Thoracic aorta (tissue), 2 donors: ENCODE measurements at regions not wholly inside any gene's neighbourhood (a gene's known extent, or its start where the extent isn't known, plus 50 kb on each side); places are given as distances from the start of the nearest gene placed in this dataset.

ENCODE experiments used
- ATAC-seq: fragments of 150-250 bp; one replicate; pipeline ENCODE4 v1.8.0; 2017; ENCODE audit warnings: low read depth; ENCODE audit not compliant: insufficient number of reproducible peaks, low FRiP score
- DNase-seq: peaks from one replicate; pipeline ENCODE4 v3.0.0-alpha.2; 2020; ENCODE audit warnings: low spot score
- H3K27ac ChIP-seq, 2 donors: fragments of 200-600 bp; sonication (generic); 1 replicate in 1 of 2; 2 replicates in 1 of 2; pipeline ENCODE4 v1.5.1; 2016; ENCODE audit warnings: mild to moderate bottlenecking in 2 of 2, moderate library complexity in 2 of 2
- H3K27me3 ChIP-seq: fragments of 200-600 bp; sonication (generic); replicated peaks from 2 replicates; pipeline ENCODE4 v1.6.0; 2016; ENCODE audit warnings: mild to moderate bottlenecking; ENCODE audit not compliant: insufficient read depth
- H3K36me3 ChIP-seq: fragments of 200-600 bp; sonication (generic); one replicate; pipeline ENCODE4 v1.5.1; 2016
- H3K4me1 ChIP-seq, 2 donors: fragments of 200-600 bp; sonication (generic); 1 replicate in 1 of 2; 2 replicates in 1 of 2; pipeline versions ENCODE4 v1.5.1 to v1.6.0; 2016; ENCODE audit warnings: low read depth in 2 of 2, mild to moderate bottlenecking in 1 of 2; ENCODE audit not compliant: control insufficient read depth in 1 of 2
- H3K4me3 ChIP-seq: fragments of 200-600 bp; sonication (generic); 2 replicates; pipeline ENCODE4 v1.5.1; 2016; ENCODE audit warnings: mild to moderate bottlenecking
- H3K9me3 ChIP-seq: fragments of 200-600 bp; sonication (generic); 2 replicates; pipeline ENCODE4 v1.5.1; 2016
- CTCF ChIP-seq: fragments of 200-600 bp; sonication (generic); IDR thresholded peaks from one replicate; pipeline ENCODE4 v1.5.1; 2019; ENCODE audit warnings: antibody characterized with exemption

- Histone ChIP-seq H3K9me3 (no peaks in the 10 kb centered on the region), H3K4me1 (no peaks in the 10 kb centered on the region), H3K27me3 (no peaks in the 10 kb centered on the region), H3K27ac (no peak overlapping the region), H3K36me3 (no peaks in the 10 kb centered on the region), H3K4me3 (no peak overlapping the region)
- no peak for DNase-seq
- peak; percentile 18 for ATAC-seq
- TF ChIP-seq CTCF, result no peak
These were observed 184.2 kb upstream of the STAC start for GRCh38 chr3:36196058-36196457.

GRCh38 chr3:36197151-36197550 is 183.2 kb upstream of the STAC start:
- Histone ChIP-seq H3K36me3 (no peaks in the 10 kb centered on the region), H3K27ac (no peak overlapping the region), H3K4me1 (no peaks in the 10 kb centered on the region), H3K9me3 (no peaks in the 10 kb centered on the region), H3K27me3 (no peaks in the 10 kb centered on the region), H3K4me3 (no peak overlapping the region)
- DNase-seq (no peak), ATAC-seq (no peak)
- no peak for TF ChIP-seq CTCF

GRCh38 chr3:36201546-36201945 is 178.8 kb upstream of the STAC start:
- no peak for TF ChIP-seq CTCF
- no peak for ATAC-seq
- no peak overlapping the region for H3K27ac ChIP-seq
- no peaks in the 10 kb centered on the region for H3K4me1 ChIP-seq
- H3K9me3 ChIP-seq, result no peaks in the 10 kb centered on the region
- H3K27me3 ChIP-seq, result no peaks in the 10 kb centered on the region
- DNase-seq, result no peak
- no peak overlapping the region for H3K4me3 ChIP-seq
- H3K36me3 ChIP-seq, result no peaks in the 10 kb centered on the region

GRCh38 chr3:36206956-36207580 is 173.2 kb upstream of the STAC start:
- DNase-seq, result no peak
- Histone ChIP-seq H3K27me3 (no peaks in the 10 kb centered on the region), H3K4me3 (no peak overlapping the region), H3K9me3 (no peaks in the 10 kb centered on the region), H3K27ac (no peak overlapping the region), H3K36me3 (no peaks in the 10 kb centered on the region), H3K4me1 (peaks cover 0 to under 1% of the 10 kb centered on the region in 2 donors)
- TF ChIP-seq CTCF, result no peak
- no peak for ATAC-seq

- Histone ChIP-seq H3K4me1 (peaks cover 11 to 19% of the 10 kb centered on the region in 2 donors), H3K9me3 (no peaks in the 10 kb centered on the region), H3K27me3 (no peaks in the 10 kb centered on the region), H3K36me3 (no peaks in the 10 kb centered on the region), H3K27ac (no peak overlapping the region), H3K4me3 (no peak overlapping the region)
- TF ChIP-seq CTCF, result no peak
- ATAC-seq, result no peak
- no peak for DNase-seq
These were observed 169.3 kb upstream of the STAC start for GRCh38 chr3:36210840-36211651.
